GM12864 (cell line): ENCODE measurements at regions not wholly inside any gene's neighbourhood (a gene's known extent, or its start where the extent isn't known, plus 50 kb on each side); places are given as distances from the start of the nearest gene placed in this dataset.

Experiments used
- DNase-seq: peaks from one replicate; pipeline ENCODE4 v3.0.0-alpha.2; 2011; ENCODE audit warnings: low read depth
- H3K4me3 ChIP-seq: 2 replicates; pipeline ENCODE4 v1.5.1; 2011; ENCODE audit warnings: mild to moderate bottlenecking, low read depth, low read length, control low read depth
- CTCF ChIP-seq: IDR thresholded peaks from 2 replicates; pipeline ENCODE4 v1.5.1; 2011; ENCODE audit warnings: low read depth, mild to moderate bottlenecking, moderate library complexity, low read length, control low read depth, inconsistent platforms; ENCODE audit errors: missing control alignments

GRCh38 chr4:55175779-55176231 lies 50.4 kb upstream of the KDR start:
- no peak for DNase-seq

GRCh38 chr4:55176497-55176896 lies 51.1 kb upstream of the KDR start:
- TF ChIP-seq CTCF = no peak
- H3K4me3 ChIP-seq = no peak overlapping the region
- no peak for DNase-seq

More at GRCh38 chr4:55175779-55176231, 50.4 kb upstream of the KDR start:
- no peak for TF ChIP-seq CTCF
- H3K4me3 ChIP-seq = no peak overlapping the region

- no peak for DNase-seq
- H3K4me3 ChIP-seq = no peak overlapping the region
- TF ChIP-seq CTCF = no peak
These were observed 52.1 kb upstream of the KDR start for GRCh38 chr4:55177461-55177860.

- TF ChIP-seq CTCF = no peak
- no peak for DNase-seq
- no peak overlapping the region for H3K4me3 ChIP-seq
These were observed 53.0 kb upstream of the KDR start for GRCh38 chr4:55178226-55179005.

- TF ChIP-seq CTCF = no peak
- no peak overlapping the region for H3K4me3 ChIP-seq
- DNase-seq = no peak
These were observed 55.9 kb upstream of the KDR start for GRCh38 chr4:55181010-55182005.

- no peak for DNase-seq
- H3K4me3 ChIP-seq = no peak overlapping the region
- no peak for TF ChIP-seq CTCF
These were observed 58.7 kb upstream of the KDR start for GRCh38 chr4:55183926-55184599.
